Globus pallidus (tissue), 1 donor: ENCODE measurements at regions not wholly inside any gene's neighbourhood (a gene's known extent, or its start where the extent isn't known, plus 50 kb on each side); places are given as distances from the start of the nearest gene placed in this dataset.

ENCODE experiments used
- DNase-seq: peaks from one replicate; pipeline ENCODE4 v3.0.0-alpha.2; 2015; ENCODE audit warnings: low spot score

- DNase-seq: peak; percentile 31
Measured at GRCh38 chr14:49999146-49999761, 106.4 kb downstream of the ARF6 start.

DNA sequence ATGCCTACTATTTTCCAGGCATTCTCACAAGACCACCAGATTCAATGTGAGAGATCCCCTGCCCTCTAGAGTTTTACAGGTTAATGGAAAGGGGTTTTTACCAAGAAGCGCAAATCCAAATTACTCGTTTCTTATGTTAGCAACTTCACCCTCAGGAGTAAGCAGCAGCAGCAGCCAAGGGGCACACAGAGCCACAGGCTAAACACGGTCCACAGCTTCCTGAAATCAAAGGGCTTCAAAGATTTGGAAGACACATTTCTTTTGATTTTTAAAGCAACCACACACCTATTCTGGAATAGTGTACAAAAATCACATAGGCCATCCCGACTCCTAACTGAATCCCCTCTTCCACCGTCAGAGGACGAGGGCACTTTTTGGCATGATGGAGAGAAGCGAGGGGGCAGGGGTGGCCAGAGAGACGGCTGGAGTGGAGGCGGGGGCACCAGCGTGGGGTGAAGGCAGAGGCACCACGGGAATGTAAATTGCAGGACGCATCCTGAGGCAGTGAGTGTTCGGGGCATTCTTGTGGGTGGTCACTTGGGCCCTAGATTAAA lies 107.0 kb downstream of the ARF6 start:
- no peak for DNase-seq

DNA sequence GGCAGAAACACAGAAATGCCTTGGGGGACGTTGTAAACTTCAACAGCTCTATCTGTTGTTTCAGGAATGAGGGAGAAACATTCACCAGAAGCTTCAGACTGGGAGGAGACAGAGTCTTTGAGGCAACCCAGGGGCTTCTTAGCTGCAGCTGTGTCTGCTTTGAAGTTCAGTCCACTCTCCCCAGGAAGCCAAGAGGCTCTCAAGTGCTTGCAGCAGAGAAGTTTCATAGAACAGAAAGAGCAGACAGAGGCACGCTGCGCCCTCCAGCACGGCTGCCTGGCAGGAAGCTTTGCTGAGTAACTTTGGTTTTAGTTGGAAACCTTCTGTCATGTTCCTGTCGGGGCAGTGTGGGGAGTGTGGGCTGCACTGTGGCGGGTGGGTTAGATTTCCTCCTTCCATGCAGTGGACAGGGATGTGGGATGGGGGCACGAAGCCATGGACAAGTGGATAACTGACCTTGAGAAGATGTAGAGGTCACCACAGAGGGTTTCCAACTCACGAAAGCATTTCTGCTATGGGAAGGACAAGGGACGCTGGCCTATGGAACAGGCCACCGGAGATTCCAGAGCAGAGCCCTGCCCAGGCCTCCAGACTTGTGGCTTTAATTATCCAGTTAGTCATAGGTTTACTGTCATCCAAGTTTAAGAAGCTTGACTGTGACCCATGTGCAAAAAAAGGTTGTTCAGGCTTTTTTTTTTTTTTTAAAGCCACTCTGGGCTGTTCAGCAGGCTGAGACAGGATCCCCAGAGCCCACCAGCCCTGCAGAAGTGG lies 107.7 kb downstream of the ARF6 start:
- peak; percentile 17 for DNase-seq

GRCh38 chr14:50001151-50001998 lies 108.5 kb downstream of the ARF6 start:
- DNase-seq: no peak

GRCh38 chr14:50001999-50002925 lies 109.4 kb downstream of the ARF6 start:
- no peak for DNase-seq

- DNase-seq: no peak
Measured at GRCh38 chr14:50002926-50003212, 110.0 kb downstream of the ARF6 start.

GRCh38 chr14:50003213-50004021 lies 110.5 kb downstream of the ARF6 start:
- DNase-seq: peak; percentile 16

- no peak for DNase-seq
Measured at GRCh38 chr14:50006141-50006540, 110.2 kb downstream of the VCPKMT start.

DNA sequence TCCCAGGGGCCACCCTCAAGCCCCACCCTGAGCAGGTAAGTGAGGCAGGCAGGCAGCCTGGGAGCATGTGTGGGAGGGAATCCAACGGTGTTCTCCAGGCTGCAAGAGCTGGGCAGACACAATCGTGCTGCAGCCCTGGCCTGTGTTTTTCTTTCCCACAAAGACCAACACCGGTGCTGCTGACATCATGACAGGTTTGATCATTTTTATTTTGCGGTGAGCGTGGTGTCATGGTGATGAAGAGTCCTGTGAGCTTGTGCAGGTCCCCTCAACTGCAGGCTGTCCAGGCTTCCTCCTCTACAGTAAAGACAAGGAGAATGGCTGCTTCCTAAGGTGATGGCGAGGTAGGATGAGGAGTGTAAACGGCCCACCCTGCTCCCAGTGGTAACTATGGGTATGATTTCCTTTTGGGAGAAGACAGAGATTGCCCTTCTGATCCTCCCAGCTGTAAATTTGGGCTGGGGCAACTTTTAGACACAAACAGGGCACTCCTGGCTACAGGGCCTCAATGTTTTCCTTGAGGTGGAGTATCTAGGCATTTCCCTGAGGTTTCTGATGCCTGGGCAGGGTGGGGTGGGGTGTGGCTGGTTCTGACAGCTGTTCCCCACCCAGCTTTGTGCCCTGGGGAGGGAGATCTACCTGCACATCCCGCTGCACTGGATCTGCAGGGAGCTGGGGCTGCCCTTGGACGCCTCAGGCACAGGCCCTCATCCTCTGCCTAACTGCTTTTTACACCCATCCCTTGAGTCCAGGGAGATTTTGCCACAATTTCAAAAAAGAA lies 109.1 kb downstream of the VCPKMT start:
- DNase-seq: no peak

GRCh38 chr14:50008562-50008961 lies 107.8 kb downstream of the VCPKMT start:
- no peak for DNase-seq

DNA sequence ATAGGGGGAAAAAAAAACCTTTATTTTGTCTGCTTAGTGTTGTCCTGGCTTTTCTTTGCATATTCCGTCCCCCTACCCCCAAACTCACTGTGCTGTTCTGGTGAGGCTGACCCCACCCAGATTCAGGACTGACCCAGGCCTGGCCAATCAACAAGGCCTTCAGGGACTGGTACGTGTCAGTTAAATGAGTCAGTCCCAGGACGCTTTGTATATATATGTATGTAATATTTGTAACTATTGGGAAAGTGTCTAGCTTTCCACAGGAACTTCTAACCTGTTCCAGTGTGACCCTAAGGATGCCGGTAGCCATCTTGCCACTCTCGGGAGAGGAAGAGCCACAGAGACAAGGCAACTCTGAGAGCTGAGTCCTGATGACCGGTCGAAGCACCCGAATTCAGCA lies 107.4 kb downstream of the VCPKMT start:
- no peak for DNase-seq

GRCh38 chr14:50010752-50011151 lies 105.6 kb downstream of the VCPKMT start:
- DNase-seq: no peak

- no peak for DNase-seq
Measured at GRCh38 chr14:50011242-50011641, 105.1 kb downstream of the VCPKMT start.

DNA sequence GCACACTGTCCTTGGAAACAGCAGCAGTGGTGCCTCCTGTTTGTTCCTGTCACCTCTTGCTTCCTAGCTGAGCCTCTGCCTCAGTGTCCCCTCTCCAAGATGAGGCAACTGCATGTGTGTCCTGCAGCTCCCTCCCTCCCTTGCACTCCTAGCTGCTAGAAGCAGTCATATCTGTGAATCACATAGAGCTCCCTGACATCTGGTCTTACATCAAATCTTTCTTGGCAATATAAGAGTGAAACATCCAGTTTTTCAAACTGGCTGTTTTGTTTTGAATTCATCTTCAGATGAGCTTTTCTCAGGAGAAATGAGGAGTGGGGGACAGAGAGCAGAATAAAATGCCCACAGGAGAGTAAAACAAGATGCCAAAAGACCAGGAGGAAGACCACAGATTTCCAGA lies 103.7 kb downstream of the VCPKMT start:
- no peak for DNase-seq

GRCh38 chr14:50013198-50013918 lies 103.0 kb downstream of the VCPKMT start:
- DNase-seq: no peak

- DNase-seq: no peak
Measured at GRCh38 chr14:50013934-50014333, 102.4 kb downstream of the VCPKMT start.

GRCh38 chr14:50014809-50015430 lies 101.5 kb downstream of the VCPKMT start:
- DNase-seq: no peak

GRCh38 chr14:50015716-50016115 lies 100.7 kb downstream of the VCPKMT start:
- no peak for DNase-seq
